K562 (cell line): ENCODE measurements at regions not wholly inside any gene's neighbourhood (a gene's known extent, or its start where the extent isn't known, plus 50 kb on each side); places are given as distances from the start of the nearest gene placed in this dataset.

Source experiments
- ATAC-seq: fragments of 200-7000 bp; cut with Tn5 transposase; 3 replicates; pipeline ENCODE4 v1.9.1; 2020; ENCODE audit warnings: moderate library complexity
- BruUV-seq: library from RNA; stranded (reverse); fragments of 400-500 nt; replicated peaks from 2 replicates; lab custom pipeline; 2021; lab: Mats Ljungman, UMichigan
- CTCF ChIA-PET: fragments of 300-600 bp; formaldehyde crosslinking; extraction: SDS; loops from one replicate; lab custom pipeline; 2021; ENCODE audit warnings: low intra/inter-chr PET ratio; lab: Yijun Ruan, JAX
- POLR2A ChIA-PET: fragments of 300-600, 350-650 bp; sonication (Branson Sonifier 250); formaldehyde crosslinking; extraction: SDS; loops from one replicate; lab custom pipeline; 2021; ENCODE audit warnings: antibody characterized with exemption, inconsistent platforms; lab: Yijun Ruan, JAX
- DNase-seq, 4 experiments: peaks; one replicate each; pipeline versions ENCODE4 v3.0.0 to v3.0.0-alpha.2; 2011 to 2018; ENCODE audit warnings: low spot score in 3 of 4, mixed read lengths in 3 of 4; ENCODE audit errors: extremely low read depth in 1 of 4
- FAIRE-seq: peaks from 2 replicates; lab custom pipeline; 2011; peaks lifted over from hg19 to GRCh38; lab: Jason Lieb, UNC
- H2AFZ ChIP-seq: 2 replicates; pipeline ENCODE4 v1.6.0; 2011; ENCODE audit warnings: low read depth, low read length, control low read depth, inconsistent platforms
- H3K27ac ChIP-seq: fragments of 200-600 bp; 3 replicates; pipeline ENCODE4 v1.8.0; 2011; ENCODE audit warnings: low read depth, mild to moderate bottlenecking, control low read depth, inconsistent platforms, low read length, moderate library complexity, mixed read lengths; ENCODE audit errors: extremely low read depth
- H3K27me3 ChIP-seq, 2 experiments: fragments of 300-600 bp in 1 of 2; 2 replicates in 1 of 2; 3 replicates in 1 of 2; pipeline versions ENCODE4 v1.6.0 to v1.8.0; 2011; ENCODE audit warnings: inconsistent platforms in 2 of 2, low read length in 2 of 2, mild to moderate bottlenecking in 1 of 2, mixed read lengths in 1 of 2, moderate library complexity in 1 of 2; ENCODE audit not compliant: control insufficient read depth in 2 of 2, insufficient read depth in 2 of 2
- H3K36me3 ChIP-seq: fragments of 300-600 bp; 3 replicates; pipeline ENCODE4 v1.8.0; 2011; ENCODE audit warnings: mild to moderate bottlenecking, low read length, inconsistent platforms; ENCODE audit not compliant: control insufficient read depth, insufficient read depth
- H3K4me1 ChIP-seq, 2 experiments: fragments of 200-600 bp in 1 of 2; replicated peaks in 1 of 2; 2 replicates in 1 of 2; 3 replicates in 1 of 2; pipeline versions ENCODE4 v1.5.1 to v1.8.0; 2011; ENCODE audit warnings: inconsistent platforms in 2 of 2, low read length in 2 of 2, mild to moderate bottlenecking in 1 of 2, mixed read lengths in 1 of 2, moderate library complexity in 1 of 2; ENCODE audit not compliant: control insufficient read depth in 2 of 2, insufficient read depth in 2 of 2
- H3K4me2 ChIP-seq: 2 replicates; pipeline ENCODE4 v1.6.1; 2011; ENCODE audit warnings: low read length, control low read depth, inconsistent platforms, mixed read lengths; ENCODE audit not compliant: insufficient read depth
- H3K4me3 ChIP-seq: fragments of 200-600 bp; sonication (generic), shearing (Covaris generic); 2 replicates; pipeline ENCODE4 v1.5.1; 2016; ENCODE audit warnings: control low read depth, inconsistent platforms
- H3K79me2 ChIP-seq: fragments of 200-600 bp; 3 replicates; pipeline ENCODE4 v1.8.0; 2011; ENCODE audit warnings: low read length, inconsistent platforms; ENCODE audit not compliant: control insufficient read depth, insufficient read depth
- H3K9ac ChIP-seq, 2 experiments: 2 replicates each; pipeline versions ENCODE4 v1.6.0 to v1.6.1; 2011; ENCODE audit warnings: low read depth in 2 of 2, low read length in 2 of 2, control low read depth in 1 of 2, inconsistent platforms in 1 of 2, mild to moderate bottlenecking in 1 of 2, mixed read lengths in 1 of 2; ENCODE audit not compliant: insufficient read depth in 1 of 2
- H3K9me1 ChIP-seq: one replicate; pipeline ENCODE4 v1.6.0; 2011; ENCODE audit warnings: inconsistent platforms, mild to moderate bottlenecking, low read length, moderate library complexity; ENCODE audit not compliant: control insufficient read depth, insufficient read depth
- H3K9me3 ChIP-seq: replicated peaks from 2 replicates; pipeline ENCODE4 v1.5.1; 2011; ENCODE audit warnings: low read depth, low read length, inconsistent platforms; ENCODE audit not compliant: control insufficient read depth, insufficient read depth
- H4K20me1 ChIP-seq: replicated peaks from 2 replicates; pipeline ENCODE4 v1.6.1; 2011; ENCODE audit warnings: low read length, inconsistent platforms, mixed read lengths; ENCODE audit not compliant: control insufficient read depth, insufficient read depth
- CBX8 ChIP-seq: fragments of 200-600 bp; sonication (generic); IDR thresholded peaks from 2 replicates; pipeline ENCODE4 v1.6.1; 2012; ENCODE audit warnings: borderline replicate concordance, mixed run types, low read depth, mild to moderate bottlenecking, moderate library complexity, mixed read lengths, low read length, control low read depth, inconsistent platforms; ENCODE audit not compliant: poor library complexity, severe bottlenecking; ENCODE audit errors: extremely low read depth
- ETV6 ChIP-seq, 3 experiments: fragments of 150-350 bp in 1 of 3; sonication (generic) in 1 of 3; formaldehyde crosslinking in 1 of 3; IDR thresholded peaks; 2 replicates each; pipeline versions ENCODE4 v1.6.1 to v1.8.0; 2014 to 2022; ENCODE audit warnings: borderline replicate concordance in 2 of 3, low read depth in 2 of 3, antibody characterized with exemption in 1 of 3, low read length in 1 of 3, mild to moderate bottlenecking in 1 of 3, missing genetic modification reagents in 1 of 3
- NCOR1 ChIP-seq: fragments of 450-650 bp; IDR thresholded peaks from 2 replicates; pipeline ENCODE4 v1.6.1; 2016; ENCODE audit warnings: mild to moderate bottlenecking, moderate library complexity
- WGBS: fragments of 100-300 bp; shearing (Covaris generic); methylation state at CpG from one replicate; pipeline ENCODE4 v1.1.6; 2016; ENCODE audit warnings: low coverage, mixed read lengths; ENCODE audit not compliant: insufficient coverage; ENCODE audit errors: missing lambda C conversion rate; 5-methylcytosine and 5-hydroxymethylcytosine counted together
- in situ Hi-C: fragments of 300-500 bp; cut with MboI; formaldehyde crosslinking; loops from 4 replicates; pipeline ENCODE4 v1.15.0; 2018; ENCODE audit warnings: inconsistent platforms, mixed read lengths
- intact Hi-C: fragments of 100-400 bp; cut with micrococcal nuclease; formaldehyde crosslinking; loops from 2 replicates; pipeline ENCODE4 v1.14.2; 2022
- TF ChIP-seq, protein P1 (sequence below): sonication (generic); formaldehyde crosslinking; IDR thresholded peaks from 2 replicates; pipeline ENCODE4 v1.9.0; 2022; ENCODE audit warnings: mild to moderate bottlenecking, missing genetic modification reagents
- TF ChIP-seq, protein P2 (sequence below): sonication (generic); IDR thresholded peaks from 2 replicates; pipeline ENCODE4 v1.6.1; 2016

DNA sequence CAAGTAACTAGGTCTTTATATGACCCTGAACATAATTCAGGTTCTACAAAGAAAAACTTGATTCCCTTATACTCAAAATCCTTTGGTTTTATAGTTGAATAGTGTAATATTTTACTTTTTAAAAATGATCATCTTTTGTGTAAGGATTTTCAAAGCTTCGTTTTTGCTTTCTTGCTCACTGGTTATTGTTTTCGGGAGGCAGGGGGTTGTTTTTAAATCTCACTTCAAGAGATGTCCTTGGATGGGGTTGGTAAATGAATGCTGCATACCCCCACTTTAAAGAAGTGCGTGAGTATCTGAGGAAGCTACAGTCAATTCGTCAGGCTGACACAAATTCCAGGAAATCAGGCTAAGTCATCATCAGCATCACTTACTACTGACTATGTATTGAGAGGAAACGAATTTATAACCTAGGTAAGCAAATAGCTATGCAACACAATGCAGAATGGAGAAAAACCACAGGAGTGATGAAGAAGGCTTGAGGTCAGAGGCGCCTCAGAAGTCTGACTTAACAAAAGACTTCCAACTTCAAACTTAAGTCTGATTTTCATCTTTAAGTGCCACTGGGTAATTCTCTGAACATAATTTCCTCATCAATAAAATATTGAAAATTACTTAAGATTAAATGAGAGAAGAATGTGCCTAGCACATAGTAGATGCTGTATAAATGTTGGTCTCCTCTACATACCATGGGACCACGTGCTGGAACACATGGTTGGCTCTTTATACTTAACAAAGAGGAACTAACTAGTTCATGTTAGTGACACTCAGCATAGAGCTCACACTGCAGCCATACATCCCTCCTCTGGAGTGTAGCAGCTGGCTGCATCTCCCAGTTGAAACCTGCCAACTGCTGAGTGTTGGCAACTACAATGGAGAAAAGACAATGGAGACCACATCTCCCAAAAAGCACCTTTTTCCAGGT, 106.0 kb upstream of the KIF2A start:
- CTCF ChIA-PET, result no interaction called here
- no peak overlapping the region for H3K4me3 ChIP-seq
- no peak for FAIRE-seq

More for the DNA sequence above, 106.0 kb upstream of the KIF2A start:
- Histone ChIP-seq H3K9me3 (no peaks in the 10 kb centered on the region), H3K9me1 (no peaks in the 10 kb centered on the region), H3K27ac (no peak overlapping the region), H4K20me1 (no peaks in the 10 kb centered on the region), H3K9ac (no peak overlapping the region), H3K27me3 (peaks cover 0 to 4% of the 10 kb centered on the region in 2 experiments; a peak in 1 of 5 replicates), H3K4me2 (no peak overlapping the region), H3K36me3 (no peaks in the 10 kb centered on the region), H2AFZ (no peak overlapping the region), H3K4me1 (peaks cover 0 to 9% of the 10 kb centered on the region in 2 experiments; a peak in 1 of 5 replicates), H3K79me2 (no peaks in the 10 kb centered on the region)
- POLR2A ChIA-PET, result no interaction called here
- DNase-seq, result no peak
- under 1% methylated on average over 7 of the region's 7 CpGs for WGBS
- TF ChIP-seq NCOR1, result no peak
- no peak for TF ChIP-seq ETV6 (IDR thresholded peaks at IDR 0.05; ENCODE audit: borderline replicate concordance in 1 of 2, low read depth in 2 of 2, low read length in 1 of 2)
- no peak for TF ChIP-seq ETV6 (CRISPR knock-in tag; IDR thresholded peaks at IDR 0.05; ENCODE audit: borderline replicate concordance)
- TF ChIP-seq, protein P1, sequence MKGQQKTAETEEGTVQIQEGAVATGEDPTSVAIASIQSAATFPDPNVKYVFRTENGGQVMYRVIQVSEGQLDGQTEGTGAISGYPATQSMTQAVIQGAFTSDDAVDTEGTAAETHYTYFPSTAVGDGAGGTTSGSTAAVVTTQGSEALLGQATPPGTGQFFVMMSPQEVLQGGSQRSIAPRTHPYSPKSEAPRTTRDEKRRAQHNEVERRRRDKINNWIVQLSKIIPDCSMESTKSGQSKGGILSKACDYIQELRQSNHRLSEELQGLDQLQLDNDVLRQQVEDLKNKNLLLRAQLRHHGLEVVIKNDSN (CRISPR knock-in tag), result no peak
- TF ChIP-seq CBX8, result peak; percentile 82
- TF ChIP-seq, protein P2, sequence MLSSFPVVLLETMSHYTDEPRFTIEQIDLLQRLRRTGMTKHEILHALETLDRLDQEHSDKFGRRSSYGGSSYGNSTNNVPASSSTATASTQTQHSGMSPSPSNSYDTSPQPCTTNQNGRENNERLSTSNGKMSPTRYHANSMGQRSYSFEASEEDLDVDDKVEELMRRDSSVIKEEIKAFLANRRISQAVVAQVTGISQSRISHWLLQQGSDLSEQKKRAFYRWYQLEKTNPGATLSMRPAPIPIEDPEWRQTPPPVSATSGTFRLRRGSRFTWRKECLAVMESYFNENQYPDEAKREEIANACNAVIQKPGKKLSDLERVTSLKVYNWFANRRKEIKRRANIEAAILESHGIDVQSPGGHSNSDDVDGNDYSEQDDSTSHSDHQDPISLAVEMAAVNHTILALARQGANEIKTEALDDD, result peak; percentile 70; the same call in 1 of the 2 replicates
- intact Hi-C loops (no loop called here), in situ Hi-C loops (loop anchor here (25.0 kb wide), 1 partner anchor 587 kb away; no protein-coding TSS in a partner anchor)
- no peak for ATAC-seq
- no TSS peak for BruUV-seq
